ENCODE measurements at regions not wholly inside any gene's neighbourhood (a gene's known extent, or its start where the extent isn't known, plus 50 kb on each side); places are given as distances from the start of the nearest gene placed in this dataset.

DNA sequence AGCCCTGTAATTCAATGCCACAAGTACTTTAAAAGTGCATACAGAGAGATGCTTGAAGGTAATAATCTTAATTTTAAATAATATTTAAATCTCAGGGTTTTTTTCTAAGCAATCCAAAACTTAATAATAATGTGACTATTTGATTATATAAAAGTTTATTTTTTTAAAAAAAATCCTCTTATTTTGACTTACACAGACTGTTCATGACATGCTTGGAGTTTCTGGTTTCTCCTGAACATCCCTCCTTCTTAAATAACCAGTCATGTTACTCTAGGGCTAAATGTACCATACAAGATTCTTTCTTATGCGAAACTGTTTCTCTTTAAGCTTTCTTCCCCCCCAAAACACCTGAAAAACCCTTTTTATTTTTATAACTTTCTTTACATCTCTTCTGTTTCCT is 58.2 kb upstream of the SLC2A13 start:
- TF ChIP-seq, protein P1, sequence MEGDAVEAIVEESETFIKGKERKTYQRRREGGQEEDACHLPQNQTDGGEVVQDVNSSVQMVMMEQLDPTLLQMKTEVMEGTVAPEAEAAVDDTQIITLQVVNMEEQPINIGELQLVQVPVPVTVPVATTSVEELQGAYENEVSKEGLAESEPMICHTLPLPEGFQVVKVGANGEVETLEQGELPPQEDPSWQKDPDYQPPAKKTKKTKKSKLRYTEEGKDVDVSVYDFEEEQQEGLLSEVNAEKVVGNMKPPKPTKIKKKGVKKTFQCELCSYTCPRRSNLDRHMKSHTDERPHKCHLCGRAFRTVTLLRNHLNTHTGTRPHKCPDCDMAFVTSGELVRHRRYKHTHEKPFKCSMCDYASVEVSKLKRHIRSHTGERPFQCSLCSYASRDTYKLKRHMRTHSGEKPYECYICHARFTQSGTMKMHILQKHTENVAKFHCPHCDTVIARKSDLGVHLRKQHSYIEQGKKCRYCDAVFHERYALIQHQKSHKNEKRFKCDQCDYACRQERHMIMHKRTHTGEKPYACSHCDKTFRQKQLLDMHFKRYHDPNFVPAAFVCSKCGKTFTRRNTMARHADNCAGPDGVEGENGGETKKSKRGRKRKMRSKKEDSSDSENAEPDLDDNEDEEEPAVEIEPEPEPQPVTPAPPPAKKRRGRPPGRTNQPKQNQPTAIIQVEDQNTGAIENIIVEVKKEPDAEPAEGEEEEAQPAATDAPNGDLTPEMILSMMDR (IDR thresholded peaks at IDR 0.05), result no peak
- no peak for TF ChIP-seq POLR2A (IDR thresholded peaks at IDR 0.05)
